OCI-LY1 (cell line): ENCODE measurements at regions not wholly inside any gene's neighbourhood (a gene's known extent, or its start where the extent isn't known, plus 50 kb on each side); places are given as distances from the start of the nearest gene placed in this dataset.
"Not testable (repeated sequence)": the region's sequence is repeated elsewhere in the genome, so short reads cannot be mapped to it uniquely, and the experiment has no call there.

Source experiments
- H2AFZ ChIP-seq: fragments of 200-600 bp; sonication (generic), shearing (Covaris generic); 2 replicates; pipeline ENCODE4 v1.6.0; 2014; ENCODE audit warnings: antibody characterized with exemption, mild to moderate bottlenecking, low read length
- H3F3A ChIP-seq: fragments of 200-600 bp; sonication (generic), shearing (Covaris generic); 2 replicates; pipeline ENCODE4 v1.6.0; 2014; ENCODE audit warnings: mild to moderate bottlenecking, antibody characterized with exemption, low read length, moderate library complexity; ENCODE audit not compliant: insufficient read depth
- H3K27ac ChIP-seq: fragments of 200-600 bp; sonication (generic); 2 replicates; pipeline ENCODE4 v1.5.1; 2014; ENCODE audit warnings: low read length, mixed run types, mild to moderate bottlenecking, low read depth; ENCODE audit not compliant: poor library complexity, severe bottlenecking
- H3K27me3 ChIP-seq: fragments of 200-600 bp; sonication (generic); 2 replicates; pipeline ENCODE4 v1.6.0; 2014; ENCODE audit warnings: antibody characterized with exemption, mild to moderate bottlenecking, low read length, moderate library complexity; ENCODE audit not compliant: insufficient read depth
- H3K36me3 ChIP-seq: fragments of 200-600 bp; sonication (generic); 2 replicates; pipeline ENCODE4 v1.6.1; 2014; ENCODE audit warnings: mild to moderate bottlenecking, antibody characterized with exemption, low read length, moderate library complexity, mixed read lengths; ENCODE audit not compliant: insufficient read depth
- H3K4me1 ChIP-seq: fragments of 200-600 bp; sonication (generic); 2 replicates; pipeline ENCODE4 v1.5.1; 2014; ENCODE audit warnings: mild to moderate bottlenecking, low read length, moderate library complexity; ENCODE audit not compliant: insufficient read depth, severe bottlenecking
- H3K4me2 ChIP-seq: fragments of 200-600 bp; sonication (generic), shearing (Covaris generic); 2 replicates; pipeline ENCODE4 v1.6.1; 2014; ENCODE audit warnings: low read length
- H3K4me3 ChIP-seq: fragments of 200-600 bp; sonication (generic); 2 replicates; pipeline ENCODE4 v1.5.1; 2014; ENCODE audit warnings: low read length, low read depth, mild to moderate bottlenecking, mixed read lengths; ENCODE audit not compliant: poor library complexity, severe bottlenecking
- H3K79me2 ChIP-seq: fragments of 200-600 bp; shearing (Covaris generic); 2 replicates; pipeline ENCODE4 v1.6.1; 2016; ENCODE audit warnings: mixed run types, low read length, mixed read lengths; ENCODE audit not compliant: insufficient read depth
- H3K9ac ChIP-seq: fragments of 200-600 bp; sonication (generic), shearing (Covaris generic); 2 replicates; pipeline ENCODE4 v1.6.1; 2014; ENCODE audit warnings: mild to moderate bottlenecking, low read length, mixed read lengths
- H3K9me2 ChIP-seq: fragments of 200-600 bp; sonication (generic), shearing (Covaris generic); 2 replicates; pipeline ENCODE4 v1.6.1; 2014; ENCODE audit warnings: low read depth, mild to moderate bottlenecking, low read length, mixed read lengths
- H3K9me3 ChIP-seq: fragments of 200-600 bp; shearing (Covaris generic); 2 replicates; pipeline ENCODE4 v1.6.1; 2014; ENCODE audit warnings: low read length, mixed read lengths
- H4K20me1 ChIP-seq: fragments of 200-600 bp; sonication (generic), shearing (Covaris generic); 2 replicates; pipeline ENCODE4 v1.6.0; 2016; ENCODE audit warnings: mild to moderate bottlenecking, low read length; ENCODE audit not compliant: insufficient read depth
- EZH2 ChIP-seq: fragments of 200-600 bp; sonication (generic), shearing (Covaris generic); IDR thresholded peaks from 2 replicates; pipeline ENCODE4 v1.8.0; 2017; ENCODE audit warnings: borderline replicate concordance, mixed run types, mild to moderate bottlenecking, antibody characterized with exemption, low read length, moderate library complexity, mixed read lengths
- TF ChIP-seq, protein P1 (sequence below): fragments of 200-600 bp; sonication (generic), shearing (Covaris generic); IDR thresholded peaks from 2 replicates; pipeline ENCODE4 v1.5.1; 2017; ENCODE audit warnings: mild to moderate bottlenecking, antibody characterized with exemption, low read length, moderate library complexity, mixed read lengths

GRCh38 chr17:436571-436970 lies 84.0 kb upstream of the RPH3AL start:
- no peaks in the 10 kb centered on the region; the same call in 1 of the 2 replicates for H3K36me3 ChIP-seq
- no peak overlapping the region for H3K9ac ChIP-seq
- no peak overlapping the region for H3K27ac ChIP-seq
- peaks cover 17% of the 10 kb centered on the region; the same call in 1 of the 2 replicates for H3K27me3 ChIP-seq
- no peaks in the 10 kb centered on the region for H3F3A ChIP-seq
- no peaks in the 10 kb centered on the region for H4K20me1 ChIP-seq
- H3K79me2 ChIP-seq: no peaks in the 10 kb centered on the region
- H2AFZ ChIP-seq: no peak overlapping the region
- no peak overlapping the region for H3K4me2 ChIP-seq
- TF ChIP-seq EZH2: no peak
- TF ChIP-seq, protein P1, sequence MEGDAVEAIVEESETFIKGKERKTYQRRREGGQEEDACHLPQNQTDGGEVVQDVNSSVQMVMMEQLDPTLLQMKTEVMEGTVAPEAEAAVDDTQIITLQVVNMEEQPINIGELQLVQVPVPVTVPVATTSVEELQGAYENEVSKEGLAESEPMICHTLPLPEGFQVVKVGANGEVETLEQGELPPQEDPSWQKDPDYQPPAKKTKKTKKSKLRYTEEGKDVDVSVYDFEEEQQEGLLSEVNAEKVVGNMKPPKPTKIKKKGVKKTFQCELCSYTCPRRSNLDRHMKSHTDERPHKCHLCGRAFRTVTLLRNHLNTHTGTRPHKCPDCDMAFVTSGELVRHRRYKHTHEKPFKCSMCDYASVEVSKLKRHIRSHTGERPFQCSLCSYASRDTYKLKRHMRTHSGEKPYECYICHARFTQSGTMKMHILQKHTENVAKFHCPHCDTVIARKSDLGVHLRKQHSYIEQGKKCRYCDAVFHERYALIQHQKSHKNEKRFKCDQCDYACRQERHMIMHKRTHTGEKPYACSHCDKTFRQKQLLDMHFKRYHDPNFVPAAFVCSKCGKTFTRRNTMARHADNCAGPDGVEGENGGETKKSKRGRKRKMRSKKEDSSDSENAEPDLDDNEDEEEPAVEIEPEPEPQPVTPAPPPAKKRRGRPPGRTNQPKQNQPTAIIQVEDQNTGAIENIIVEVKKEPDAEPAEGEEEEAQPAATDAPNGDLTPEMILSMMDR: no peak
- H3K4me1 ChIP-seq: no peaks in the 10 kb centered on the region
- peaks cover 10% of the 10 kb centered on the region; the same call in 1 of the 2 replicates for H3K9me3 ChIP-seq
- no peaks in the 10 kb centered on the region for H3K9me2 ChIP-seq
- no peak overlapping the region for H3K4me3 ChIP-seq

DNA sequence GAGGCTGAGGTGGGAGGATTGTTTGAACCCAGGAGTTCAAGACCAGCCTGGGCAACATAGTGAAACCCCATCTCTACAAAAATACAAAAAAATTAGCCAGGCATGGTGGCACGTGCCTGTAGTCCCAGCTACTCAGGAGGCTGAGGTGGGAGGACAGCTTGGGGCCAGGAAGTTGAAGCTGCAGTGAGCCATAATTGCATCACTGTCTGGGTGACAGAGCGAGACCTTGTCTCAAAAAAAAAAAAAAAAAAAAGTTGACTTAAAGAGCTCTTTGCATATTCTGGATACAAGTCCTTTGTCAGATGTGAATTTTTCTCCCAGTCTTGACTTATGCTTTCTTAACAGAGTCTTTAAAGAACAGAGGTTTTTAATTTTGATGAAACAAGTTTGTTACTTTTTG lies 79.9 kb upstream of the RPH3AL start:
- not testable (repeated sequence) for H3K9ac ChIP-seq, H3K27ac ChIP-seq, H3K4me3 ChIP-seq, H3K36me3 ChIP-seq, H3K9me2 ChIP-seq, H3F3A ChIP-seq, H3K27me3 ChIP-seq, H3K4me1 ChIP-seq, H2AFZ ChIP-seq, H3K9me3 ChIP-seq, H3K4me2 ChIP-seq, H3K79me2 ChIP-seq, H4K20me1 ChIP-seq

- TF ChIP-seq, protein P1: no peak
- no peak for TF ChIP-seq EZH2
- Histone ChIP-seq H4K20me1 (no peaks in the 10 kb centered on the region), H3F3A (no peaks in the 10 kb centered on the region), H3K9ac (no peak overlapping the region), H3K4me1 (no peaks in the 10 kb centered on the region), H3K36me3 (no peaks in the 10 kb centered on the region; the same call in 1 of the 2 replicates), H2AFZ (no peak overlapping the region), H3K79me2 (no peaks in the 10 kb centered on the region), H3K27me3 (no peaks in the 10 kb centered on the region), H3K27ac (no peak overlapping the region), H3K4me3 (no peak overlapping the region), H3K4me2 (no peak overlapping the region), H3K9me3 (peaks cover 8% of the 10 kb centered on the region; the same call in 1 of the 2 replicates), H3K9me2 (no peaks in the 10 kb centered on the region)
Observed at GRCh38 chr17:431494-431893, 78.9 kb upstream of the RPH3AL start.

DNA sequence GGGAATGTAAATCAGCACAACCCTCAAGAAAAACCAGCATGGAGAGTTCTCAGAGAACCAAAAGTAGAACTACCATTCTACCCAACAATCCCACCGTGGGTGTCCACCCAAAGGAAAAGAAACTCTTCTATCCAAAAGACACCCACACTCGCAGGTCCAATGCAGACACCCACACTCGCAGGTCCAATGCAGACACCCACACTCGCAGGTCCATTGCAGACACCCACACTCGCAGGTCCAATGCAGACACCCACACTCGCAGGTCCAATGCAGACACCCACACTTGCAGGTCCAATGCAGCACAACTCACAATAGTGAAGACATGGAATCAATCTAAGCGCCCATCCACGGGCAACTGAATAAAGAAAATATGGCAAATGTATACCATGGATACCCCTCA lies 77.0 kb upstream of the RPH3AL start:
- Histone ChIP-seq H3K9me3 (no peaks in the 10 kb centered on the region), H3F3A (no peaks in the 10 kb centered on the region), H3K27me3 (no peaks in the 10 kb centered on the region), H3K4me3 (no peak overlapping the region), H4K20me1 (no peaks in the 10 kb centered on the region), H3K4me2 (no peak overlapping the region), H3K9ac (no peak overlapping the region), H2AFZ (no peak overlapping the region), H3K36me3 (no peaks in the 10 kb centered on the region; the same call in 1 of the 2 replicates), H3K79me2 (no peaks in the 10 kb centered on the region), H3K27ac (no peak overlapping the region), H3K4me1 (no peaks in the 10 kb centered on the region), H3K9me2 (no peaks in the 10 kb centered on the region)
- no peak for TF ChIP-seq EZH2
- TF ChIP-seq, protein P1: no peak
